ENCODE measurements at regions not wholly inside any gene's neighbourhood (a gene's known extent, or its start where the extent isn't known, plus 50 kb on each side); places are given as distances from the start of the nearest gene placed in this dataset.

GRCh38 chr14:61904946-61905345 is 142.7 kb downstream of the SNAPC1 start:
- no peak for TF ChIP-seq CTCF (IDR thresholded peaks at IDR 0.05)
- TF ChIP-seq POLR2A (IDR thresholded peaks at IDR 0.05): no peak
